H9 (cell line): ENCODE measurements at regions not wholly inside any gene's neighbourhood (a gene's known extent, or its start where the extent isn't known, plus 50 kb on each side); places are given as distances from the start of the nearest gene placed in this dataset.

Experiments used
- DNase-seq: peaks from one replicate; pipeline ENCODE4 v3.0.0-alpha.2; 2017
- H2AFZ ChIP-seq: one replicate; pipeline ENCODE4 v1.6.1; 2013; ENCODE audit warnings: mild to moderate bottlenecking, low read length, control low read depth, moderate library complexity
- H2AK5ac ChIP-seq: 2 replicates; pipeline ENCODE4 v1.6.1; 2013; ENCODE audit warnings: low read length, control low read depth, mixed read lengths; ENCODE audit not compliant: insufficient read length
- H2BK120ac ChIP-seq: one replicate; pipeline ENCODE4 v1.6.1; 2013; ENCODE audit warnings: low read depth, mild to moderate bottlenecking, low read length, control low read depth, inconsistent platforms; ENCODE audit not compliant: poor library complexity, severe bottlenecking
- H2BK12ac ChIP-seq: 2 replicates; pipeline ENCODE4 v1.6.1; 2013; ENCODE audit warnings: low read length, control low read depth, mixed read lengths, low read depth; ENCODE audit not compliant: insufficient read length
- H2BK15ac ChIP-seq: 2 replicates; pipeline ENCODE4 v1.6.1; 2013; ENCODE audit warnings: low read depth, low read length, control low read depth
- H2BK20ac ChIP-seq: one replicate; pipeline ENCODE4 v1.6.1; 2013; ENCODE audit warnings: low read depth, mild to moderate bottlenecking, low read length, control low read depth, inconsistent platforms; ENCODE audit not compliant: poor library complexity, severe bottlenecking
- H2BK5ac ChIP-seq: 2 replicates; pipeline ENCODE4 v1.6.1; 2013; ENCODE audit warnings: low read length, control low read depth, mixed read lengths; ENCODE audit not compliant: insufficient read length
- H3K14ac ChIP-seq: 2 replicates; pipeline ENCODE4 v1.6.1; 2013; ENCODE audit warnings: low read length, control low read depth; ENCODE audit not compliant: insufficient read depth
- H3K18ac ChIP-seq: 2 replicates; pipeline ENCODE4 v1.6.1; 2013; ENCODE audit warnings: low read depth, mild to moderate bottlenecking, mixed read lengths, low read length, control low read depth; ENCODE audit not compliant: insufficient read length
- H3K23ac ChIP-seq: 2 replicates; pipeline ENCODE4 v1.6.1; 2013; ENCODE audit warnings: low read length, control low read depth, mixed read lengths, low read depth; ENCODE audit not compliant: insufficient read length
- H3K23me2 ChIP-seq: 2 replicates; pipeline ENCODE4 v1.6.1; 2013; ENCODE audit warnings: low read depth, mild to moderate bottlenecking, mixed read lengths, low read length, control low read depth; ENCODE audit not compliant: insufficient read length, poor library complexity, severe bottlenecking
- H3K27ac ChIP-seq: 2 replicates; pipeline ENCODE4 v1.5.1; 2013; ENCODE audit warnings: low read length, control low read depth, mixed read lengths, low read depth; ENCODE audit not compliant: insufficient read length
- H3K27me3 ChIP-seq: 2 replicates; pipeline ENCODE4 v1.6.1; 2013; ENCODE audit warnings: low read length, control low read depth, inconsistent platforms; ENCODE audit not compliant: insufficient read depth
- H3K4ac ChIP-seq: 2 replicates; pipeline ENCODE4 v1.6.1; 2013; ENCODE audit warnings: low read depth, mild to moderate bottlenecking, control low read depth, inconsistent platforms, low read length, moderate library complexity
- H3K4me1 ChIP-seq: 2 replicates; pipeline ENCODE4 v1.6.1; 2013; ENCODE audit warnings: low read length, control low read depth, inconsistent platforms; ENCODE audit not compliant: insufficient read depth
- H3K4me2 ChIP-seq: 2 replicates; pipeline ENCODE4 v1.6.1; 2013; ENCODE audit warnings: low read length, control low read depth, mixed read lengths; ENCODE audit not compliant: insufficient read length, insufficient read depth
- H3K56ac ChIP-seq: 2 replicates; pipeline ENCODE4 v1.6.1; 2013; ENCODE audit warnings: low read depth, mild to moderate bottlenecking, mixed read lengths, low read length, control low read depth; ENCODE audit not compliant: insufficient read length
- H3K79me1 ChIP-seq: 2 replicates; pipeline ENCODE4 v1.6.1; 2013; ENCODE audit warnings: low read depth, mild to moderate bottlenecking, moderate library complexity, low read length, control low read depth, inconsistent platforms; ENCODE audit not compliant: insufficient read depth, poor library complexity, severe bottlenecking
- H3K79me2 ChIP-seq: 2 replicates; pipeline ENCODE4 v1.6.1; 2013; ENCODE audit warnings: low read length, control low read depth, inconsistent platforms; ENCODE audit not compliant: insufficient read depth
- H3K9ac ChIP-seq: 2 replicates; pipeline ENCODE4 v1.6.1; 2013; ENCODE audit warnings: low read length, control low read depth, mixed read lengths; ENCODE audit not compliant: insufficient read length; ENCODE audit errors: extremely low read depth
- H3K9me3 ChIP-seq: one replicate; pipeline ENCODE4 v1.6.1; 2013; ENCODE audit warnings: low read depth, low read length, inconsistent platforms; ENCODE audit not compliant: control insufficient read depth
- H3T11ph ChIP-seq: one replicate; pipeline ENCODE4 v1.6.1; 2013; ENCODE audit warnings: mild to moderate bottlenecking, low read length, control low read depth, inconsistent platforms
- H4K20me1 ChIP-seq: one replicate; pipeline ENCODE4 v1.6.1; 2013; ENCODE audit not compliant: control insufficient read depth, insufficient read length, insufficient read depth
- H4K5ac ChIP-seq: 2 replicates; pipeline ENCODE4 v1.6.1; 2013; ENCODE audit warnings: low read depth, mild to moderate bottlenecking, mixed read lengths, low read length, control low read depth; ENCODE audit not compliant: insufficient read length
- H4K8ac ChIP-seq: replicated peaks from 2 replicates; pipeline ENCODE4 v1.6.1; 2013; ENCODE audit warnings: low read length, control low read depth, mixed read lengths, low read depth; ENCODE audit not compliant: insufficient read length
- H4K91ac ChIP-seq: 2 replicates; pipeline ENCODE4 v1.6.1; 2013; ENCODE audit warnings: low read depth, mild to moderate bottlenecking, moderate library complexity, mixed read lengths, low read length, control low read depth; ENCODE audit not compliant: insufficient read length
- H3K27ac Mint-ChIP-seq, 3 experiments: 2 replicates in 2 of 3; 3 replicates in 1 of 3; pipeline ENCODE4 v1.8.0; 2020 to 2021; ENCODE audit warnings: mixed read lengths in 3 of 3, mild to moderate bottlenecking in 1 of 3, moderate library complexity in 1 of 3
- H3K27me3 Mint-ChIP-seq: 2 replicates; pipeline ENCODE4 v1.8.0; 2021; ENCODE audit warnings: low read depth, mild to moderate bottlenecking, moderate library complexity, mixed read lengths
- H3K36me3 Mint-ChIP-seq, 3 experiments: 2 replicates in 2 of 3; 3 replicates in 1 of 3; pipeline ENCODE4 v1.8.0; 2020 to 2021; ENCODE audit warnings: low read depth in 3 of 3, mixed read lengths in 3 of 3; ENCODE audit not compliant: insufficient read depth in 1 of 3
- H3K4me1 Mint-ChIP-seq, 2 experiments: 2 replicates each; pipeline ENCODE4 v1.8.0; 2020; ENCODE audit warnings: mixed read lengths in 2 of 2
- H3K4me3 Mint-ChIP-seq, 2 experiments: 2 replicates in 1 of 2; 3 replicates in 1 of 2; pipeline ENCODE4 v1.8.0; 2020 to 2021; ENCODE audit warnings: mild to moderate bottlenecking in 2 of 2, mixed read lengths in 2 of 2, moderate library complexity in 1 of 2
- H3K9me3 Mint-ChIP-seq, 2 experiments: 2 replicates in 1 of 2; 3 replicates in 1 of 2; pipeline ENCODE4 v1.8.0; 2020; ENCODE audit warnings: mild to moderate bottlenecking in 2 of 2, mixed read lengths in 2 of 2, moderate library complexity in 1 of 2
- CTCF ChIP-seq: fragments of 200-600 bp; sonication (generic); conservative IDR thresholded peaks from 3 replicates; pipeline ENCODE4 v1.8.0; 2021; ENCODE audit warnings: antibody characterized with exemption, mild to moderate bottlenecking
- WGBS: extraction: QIAGEN DNeasy Blood & Tissue Kit; methylation state at CpG from one replicate; pipeline ENCODE4 v1.1.7; 2013; ENCODE audit warnings: missing lambda C conversion rate, low lambda C conversion rate, mixed read lengths; ENCODE audit not compliant: insufficient read length; ENCODE audit errors: extremely low coverage; 5-methylcytosine and 5-hydroxymethylcytosine counted together

GRCh38 chr12:24600996-24601395, 347.9 kb downstream of the BCAT1 start:
- Histone ChIP-seq H3K4me1 (no peaks in the 10 kb centered on the region), H2BK120ac (no peak overlapping the region), H3K14ac (no peak overlapping the region), H4K20me1 (no peaks in the 10 kb centered on the region), H2AK5ac (no peak overlapping the region), H2BK5ac (no peak overlapping the region), H4K5ac (no peak overlapping the region), H3K79me2 (no peaks in the 10 kb centered on the region), H2BK12ac (no peak overlapping the region), H3K23ac (no peak overlapping the region), H2AFZ (no peak overlapping the region), H4K91ac (no peak overlapping the region), H3K27me3 (no peaks in the 10 kb centered on the region), H3K9ac (no peak overlapping the region), H3K23me2 (no peaks in the 10 kb centered on the region), H3K4ac (no peak overlapping the region), H3K79me1 (no peaks in the 10 kb centered on the region), H3K56ac (no peak overlapping the region), H4K8ac (no peak overlapping the region), H2BK20ac (no peak overlapping the region), H3K4me2 (no peak overlapping the region), H3K18ac (no peak overlapping the region), H2BK15ac (no peak overlapping the region), H3T11ph (no peak overlapping the region), H3K9me3 (no peaks in the 10 kb centered on the region), H3K27ac (no peak overlapping the region)
- DNase-seq = no peak
- Mint-ChIP-seq H3K27ac (no peak overlapping the region), H3K9me3 (no peaks in the 10 kb centered on the region; a peak in 1 of 5 replicates), H3K36me3 (no peaks in the 10 kb centered on the region), H3K4me3 (no peak overlapping the region), H3K4me1 (peaks cover 7 to 8% of the 10 kb centered on the region in 2 experiments), H3K27me3 (no peaks in the 10 kb centered on the region)
- no peak for TF ChIP-seq CTCF
- no CpG with 5 or more reads among the region's 1 CpG for WGBS
